CD4-positive, alpha-beta T cell treated with Interleukin-15 for 1 hour (primary cell): ENCODE measurements at regions not wholly inside any gene's neighbourhood (a gene's known extent, or its start where the extent isn't known, plus 50 kb on each side); places are given as distances from the start of the nearest gene placed in this dataset.

ENCODE experiments used
- DNase-seq: peaks from one replicate; pipeline ENCODE4 v3.0.0-alpha.2; 2020

DNA sequence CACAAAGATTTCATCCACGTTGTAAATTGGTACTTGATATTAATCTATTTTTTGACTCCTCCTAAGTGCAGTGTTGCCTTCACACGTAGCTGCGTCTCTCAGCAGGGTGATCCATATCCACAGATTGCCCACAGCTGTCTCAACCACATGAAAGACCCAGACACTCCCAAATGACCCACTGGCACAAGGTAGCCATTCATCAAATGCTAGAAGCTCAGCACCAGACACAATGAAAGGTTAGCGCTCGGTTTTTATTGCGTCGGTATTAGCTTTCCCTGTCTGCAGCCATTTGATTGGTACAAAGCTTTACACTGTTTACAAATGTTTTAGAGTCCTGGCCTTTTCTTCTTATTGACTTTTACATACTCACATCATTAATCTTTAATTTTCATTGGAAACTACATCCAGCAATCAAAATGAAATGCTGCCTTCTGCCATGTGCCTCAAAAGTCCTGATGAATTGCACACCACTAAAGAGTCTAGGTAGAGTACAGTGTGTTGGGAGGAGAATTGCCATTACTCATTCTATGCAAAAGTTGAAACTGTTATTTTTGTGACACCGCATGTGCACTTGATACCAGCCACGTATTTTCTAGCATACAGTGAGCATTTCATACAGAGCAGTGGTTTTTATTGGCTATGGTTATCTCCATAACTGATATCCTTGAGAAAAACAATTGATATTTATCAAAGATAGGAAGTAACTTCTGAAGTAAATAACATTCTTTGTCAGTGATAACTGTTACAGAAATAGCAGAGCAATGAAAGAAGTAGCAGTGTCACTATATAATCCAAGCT lies 127.3 kb upstream of the NUDT7 start:
- no peak for DNase-seq

GRCh38 chr16:77596261-77596660 lies 126.1 kb upstream of the NUDT7 start:
- no peak for DNase-seq

DNA sequence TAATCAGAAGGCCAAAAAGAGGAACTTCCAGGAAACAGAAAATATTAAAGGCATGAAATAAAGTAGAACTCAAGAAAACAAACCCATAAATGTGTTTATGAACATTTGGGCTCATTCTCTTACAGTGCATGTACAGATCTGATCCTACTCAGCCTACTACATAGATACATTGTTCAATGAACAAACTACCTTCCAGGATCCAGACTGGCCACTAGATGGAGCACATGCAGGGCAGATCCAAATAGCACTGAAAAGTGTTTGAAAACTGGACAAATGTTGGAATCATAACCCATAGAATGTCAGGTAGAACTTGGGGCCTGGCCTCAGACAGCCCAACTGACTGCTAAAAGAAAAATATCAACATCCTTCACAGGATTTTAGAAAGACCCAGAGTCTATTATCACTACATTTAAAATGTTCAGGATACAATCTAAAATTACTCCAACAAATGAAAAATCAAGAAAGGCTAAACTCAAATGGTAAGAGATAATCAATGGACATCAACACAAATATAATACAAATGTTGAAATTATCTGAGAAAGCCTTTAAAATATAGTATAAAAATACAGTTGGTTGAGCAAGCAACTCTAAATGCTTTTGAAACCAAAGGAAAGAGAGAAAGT lies 122.4 kb upstream of the NUDT7 start:
- DNase-seq, result no peak

- DNase-seq, result no peak
Measured at GRCh38 chr16:77600555-77600954, 121.8 kb upstream of the NUDT7 start.

DNA sequence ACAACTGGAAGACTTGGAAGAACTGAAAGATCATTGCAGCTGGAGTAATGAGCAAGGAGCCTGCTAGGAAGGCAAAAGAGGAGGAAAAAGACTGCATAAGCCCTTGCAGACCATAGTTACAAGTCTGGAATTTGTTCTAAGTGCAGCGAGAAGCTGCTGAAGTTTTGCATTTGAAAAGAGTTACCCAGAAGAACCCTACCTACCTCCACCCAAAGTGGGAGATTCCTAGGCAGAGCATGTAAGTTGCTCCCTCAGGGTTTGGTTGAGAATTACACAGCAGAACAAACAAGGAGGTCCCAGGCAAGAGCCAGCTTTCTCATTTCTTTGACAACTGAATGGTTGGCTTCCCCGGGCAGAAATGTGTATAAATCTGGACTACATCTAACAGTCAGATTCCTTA lies 118.7 kb upstream of the NUDT7 start:
- DNase-seq, result no peak

DNA sequence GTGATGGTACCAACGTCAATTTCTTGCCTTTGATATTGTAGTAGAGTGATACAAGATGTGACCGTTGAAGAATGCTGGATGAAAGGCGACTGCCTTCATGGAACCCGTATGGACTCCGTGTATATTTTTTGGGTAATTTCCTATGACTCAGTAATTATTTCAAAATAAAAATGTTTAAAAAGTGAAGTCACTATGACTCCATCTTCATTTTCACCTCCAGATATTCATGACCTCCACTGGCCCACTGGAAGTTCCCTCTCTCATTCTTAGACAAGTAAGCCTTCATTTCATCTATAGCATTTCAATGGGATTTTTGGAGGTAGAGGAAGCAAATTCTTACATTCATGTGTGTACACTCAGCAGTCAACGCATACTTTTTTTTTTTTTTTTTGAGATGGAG lies 111.8 kb upstream of the NUDT7 start:
- DNase-seq, result no peak

DNA sequence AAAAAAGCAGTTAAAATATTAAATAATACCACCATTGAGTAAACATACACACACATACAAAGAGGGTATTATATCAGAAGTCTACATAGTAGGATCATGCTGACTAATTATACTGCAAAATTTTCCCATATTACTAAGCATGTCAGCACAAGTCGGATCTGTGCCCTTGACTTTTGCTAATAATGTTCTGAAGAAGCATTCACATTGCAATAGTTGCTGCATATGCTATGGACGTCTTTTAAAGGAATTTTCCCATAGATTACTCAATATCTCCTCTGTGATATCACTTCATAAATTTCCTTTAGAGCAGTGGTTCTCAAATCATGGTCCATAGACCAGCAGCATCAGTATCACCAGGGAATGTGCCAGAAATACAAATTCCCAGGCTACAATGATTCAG lies 110.9 kb upstream of the NUDT7 start:
- no peak for DNase-seq

DNA sequence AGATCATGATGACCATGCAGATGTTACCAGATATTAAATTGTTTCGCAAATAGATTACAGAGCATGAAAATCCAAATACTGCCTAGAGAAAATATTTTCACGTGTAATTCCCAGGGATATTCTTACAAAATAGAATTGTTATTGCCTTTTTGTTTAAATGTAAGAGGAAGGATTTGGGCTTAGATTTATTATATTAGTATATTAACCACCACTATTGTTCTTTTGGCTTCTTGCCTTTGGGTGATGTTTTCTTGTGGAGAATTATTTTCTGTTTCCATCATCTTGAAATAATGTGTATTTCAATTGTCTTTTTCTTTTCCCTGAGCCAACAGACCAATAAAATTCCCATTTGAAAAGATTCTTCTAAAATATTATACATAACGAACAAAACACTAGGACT lies 109.7 kb upstream of the NUDT7 start:
- no peak for DNase-seq

- no peak for DNase-seq
Measured at GRCh38 chr16:77613095-77613494, 109.2 kb upstream of the NUDT7 start.

DNA sequence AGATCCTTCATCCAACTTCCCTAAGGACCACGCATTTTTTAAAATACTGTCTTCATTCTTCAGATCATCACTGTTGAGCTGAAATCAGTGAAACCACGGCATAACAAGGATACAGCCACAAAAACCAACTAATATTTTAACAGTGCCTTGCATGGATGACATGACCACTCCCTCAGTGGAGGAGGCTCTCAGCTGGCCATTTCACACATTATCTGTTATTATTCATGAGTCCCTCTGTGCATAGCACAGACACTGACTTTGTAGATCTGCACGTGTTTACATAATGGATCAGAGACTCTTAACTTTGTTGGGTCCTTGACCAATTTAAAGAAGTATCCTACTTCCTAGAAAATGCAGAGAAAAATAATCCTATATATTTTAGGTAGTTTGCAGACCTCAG lies 104.8 kb upstream of the NUDT7 start:
- DNase-seq, result no peak

GRCh38 chr16:77617996-77618395 lies 104.3 kb upstream of the NUDT7 start:
- no peak for DNase-seq

DNA sequence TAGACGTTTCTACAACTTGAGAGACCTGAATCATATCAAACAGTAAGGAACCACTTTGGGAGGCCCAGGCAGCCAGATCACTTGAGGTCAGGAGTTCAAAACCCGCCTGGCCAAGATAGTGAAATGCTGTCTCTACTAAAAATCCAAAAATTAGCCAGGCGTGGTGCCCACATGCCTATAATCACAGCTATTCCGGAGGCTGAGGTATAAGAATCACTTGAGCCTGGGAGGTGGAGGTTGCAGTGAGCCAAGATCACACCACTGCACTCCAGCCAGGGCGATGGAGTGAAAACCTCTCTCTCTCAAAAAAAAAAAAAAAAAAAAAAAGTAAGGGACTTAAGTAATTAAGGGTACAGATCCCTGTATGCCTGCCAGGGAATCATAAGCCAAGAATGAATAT lies 103.4 kb upstream of the NUDT7 start:
- no peak for DNase-seq

DNA sequence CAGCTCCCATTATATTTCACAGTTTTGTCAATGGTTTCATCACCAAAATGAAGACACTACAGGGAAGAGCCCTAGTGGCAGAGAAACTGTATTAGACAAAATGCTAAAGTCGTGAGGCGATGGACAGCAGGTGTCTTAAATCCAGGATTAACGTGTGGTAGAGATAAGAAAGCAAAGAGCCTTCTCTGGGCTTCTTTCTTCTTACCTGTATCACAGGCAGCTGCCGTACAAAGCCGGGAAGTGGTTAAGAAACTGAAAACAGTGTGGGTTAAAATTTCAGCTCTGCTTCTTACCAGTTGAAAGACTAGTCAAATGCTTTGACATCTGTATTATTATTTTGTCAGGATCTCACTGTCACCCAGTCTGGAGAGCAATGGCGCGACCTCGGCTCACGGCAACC lies 98.2 kb upstream of the NUDT7 start:
- DNase-seq, result no peak

GRCh38 chr16:77636615-77637014 lies 85.7 kb upstream of the NUDT7 start:
- no peak for DNase-seq

GRCh38 chr16:77637940-77638339 lies 84.4 kb upstream of the NUDT7 start:
- no peak for DNase-seq

- DNase-seq, result no peak
Measured at GRCh38 chr16:77643176-77643575, 79.1 kb upstream of the NUDT7 start.

DNA sequence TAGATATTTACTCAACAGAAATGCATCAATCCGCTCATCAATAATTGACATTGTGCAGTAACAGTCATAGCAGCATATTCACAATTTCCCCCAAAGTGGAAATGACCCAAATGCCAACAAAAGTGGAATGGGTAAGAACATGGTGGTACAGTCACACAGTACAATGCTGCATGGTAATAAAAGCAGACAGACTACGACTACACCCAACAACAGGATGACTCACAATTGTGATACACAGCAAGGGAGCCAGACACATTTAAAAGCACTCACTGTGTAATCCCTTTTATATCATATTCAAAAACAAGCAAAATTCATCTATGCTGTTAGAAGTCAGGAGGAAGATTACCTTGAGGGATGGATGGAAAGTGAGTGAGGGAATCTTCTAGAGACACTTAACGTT lies 76.5 kb upstream of the NUDT7 start:
- DNase-seq, result no peak

DNA sequence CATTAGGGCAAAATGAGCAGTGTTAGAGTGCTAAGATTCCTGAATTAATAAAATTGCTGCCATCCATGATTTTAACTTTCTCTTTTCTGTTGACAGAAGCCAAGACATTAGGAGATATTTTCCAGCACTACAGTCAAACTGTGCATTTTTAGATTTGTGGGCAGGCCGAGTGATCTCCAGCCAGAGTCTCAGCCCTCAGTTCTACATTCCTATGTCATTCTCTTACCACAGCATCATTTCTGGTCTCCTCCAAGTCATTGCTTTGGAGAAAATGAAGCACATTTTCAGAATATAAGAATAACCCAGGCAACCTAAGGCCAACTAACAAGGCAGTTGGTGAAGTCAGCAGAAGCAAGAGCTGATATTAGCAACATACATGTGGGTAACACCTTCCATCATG lies 74.6 kb upstream of the NUDT7 start:
- no peak for DNase-seq

GRCh38 chr16:77650761-77651160 lies 71.6 kb upstream of the NUDT7 start:
- DNase-seq, result no peak

DNA sequence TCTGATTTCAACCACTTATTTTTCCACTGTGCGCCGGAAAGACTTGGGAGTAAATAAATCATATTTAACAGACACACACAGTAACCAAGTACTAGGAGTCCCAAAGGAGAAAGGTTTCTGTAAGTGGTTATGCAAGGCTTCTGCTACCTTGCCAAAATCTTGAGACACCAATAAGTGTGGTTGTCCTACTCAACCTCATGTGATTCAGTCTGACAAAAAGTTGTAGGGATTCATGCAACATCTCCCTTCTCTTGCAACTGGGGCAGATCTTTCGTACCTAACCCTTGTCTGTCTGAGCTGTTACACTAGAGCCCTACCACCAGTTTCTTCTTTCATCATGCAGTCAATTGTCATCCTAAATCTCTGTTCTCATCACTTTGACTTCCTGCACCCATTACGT lies 69.9 kb upstream of the NUDT7 start:
- no peak for DNase-seq

DNA sequence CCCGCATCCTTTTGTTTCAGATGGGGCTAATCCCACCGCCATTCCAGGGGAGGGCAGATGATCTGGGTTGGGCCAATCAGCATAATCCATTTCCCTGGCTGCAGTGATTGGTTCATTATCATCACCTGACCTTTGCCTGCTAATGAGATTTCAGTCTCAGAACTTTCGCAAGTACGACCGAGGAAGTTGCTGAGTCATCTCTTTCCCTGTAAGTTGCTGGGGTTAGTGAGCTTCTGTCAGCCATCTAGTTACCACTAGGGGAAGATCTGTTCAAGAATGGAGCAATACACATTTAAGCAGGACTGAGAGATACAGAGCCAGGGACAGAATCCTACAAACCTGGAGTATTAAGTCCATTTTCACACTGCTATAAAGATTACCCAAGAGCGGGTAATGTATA lies 65.3 kb upstream of the NUDT7 start:
- DNase-seq, result no peak

DNA sequence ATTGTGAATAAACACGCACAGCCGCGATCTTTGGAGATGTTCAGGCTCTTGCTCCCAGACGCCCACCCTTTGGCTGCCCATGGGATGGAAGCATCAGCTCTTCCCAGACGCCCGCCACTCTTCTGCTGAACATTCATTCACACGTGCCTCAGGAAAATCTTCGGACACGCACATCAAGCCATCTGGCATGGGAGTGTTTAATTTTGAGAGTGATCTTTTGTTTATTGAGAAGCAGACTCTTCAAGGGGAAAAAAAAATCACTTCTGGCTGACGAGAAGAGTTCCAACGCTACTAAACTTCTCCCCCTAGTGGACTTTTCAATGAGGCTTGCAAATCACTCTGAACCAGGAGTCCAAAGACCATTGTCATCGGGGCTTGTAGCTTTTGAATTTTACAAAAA lies 62.0 kb upstream of the NUDT7 start:
- DNase-seq, result no peak

- DNase-seq, result no peak
Measured at GRCh38 chr16:77662246-77662645, 60.1 kb upstream of the NUDT7 start.

- no peak for DNase-seq
Measured at GRCh38 chr16:77663711-77664110, 58.6 kb upstream of the NUDT7 start.

DNA sequence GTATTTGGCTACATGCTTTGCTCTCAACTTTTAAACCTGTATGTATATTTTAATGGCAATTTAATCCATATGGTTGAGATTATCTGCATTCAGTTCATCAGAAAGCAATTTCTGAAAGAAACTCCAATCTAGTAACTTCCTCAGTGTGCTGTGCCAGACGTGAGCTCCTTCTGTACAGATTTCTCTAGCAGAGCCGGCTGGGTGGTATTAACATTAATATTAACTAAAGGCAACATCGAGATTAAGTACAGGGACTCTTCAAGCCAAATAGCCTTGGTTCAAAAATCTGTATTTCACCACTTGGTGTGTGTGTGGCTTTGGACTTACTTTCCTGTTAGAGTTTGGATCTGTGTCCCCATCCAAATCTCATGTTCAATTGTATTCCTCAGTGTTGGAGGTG lies 55.5 kb upstream of the NUDT7 start:
- no peak for DNase-seq
